GM18870 (cell line): ENCODE measurements at regions not wholly inside any gene's neighbourhood (a gene's known extent, or its start where the extent isn't known, plus 50 kb on each side); places are given as distances from the start of the nearest gene placed in this dataset.

ENCODE experiments used
- ATAC-seq: cut with Tn5 transposase; IDR thresholded peaks from one replicate; pipeline ENCODE4 v1.9.1; 2021; ENCODE audit warnings: moderate library complexity; ENCODE audit not compliant: unreplicated experiment

DNA sequence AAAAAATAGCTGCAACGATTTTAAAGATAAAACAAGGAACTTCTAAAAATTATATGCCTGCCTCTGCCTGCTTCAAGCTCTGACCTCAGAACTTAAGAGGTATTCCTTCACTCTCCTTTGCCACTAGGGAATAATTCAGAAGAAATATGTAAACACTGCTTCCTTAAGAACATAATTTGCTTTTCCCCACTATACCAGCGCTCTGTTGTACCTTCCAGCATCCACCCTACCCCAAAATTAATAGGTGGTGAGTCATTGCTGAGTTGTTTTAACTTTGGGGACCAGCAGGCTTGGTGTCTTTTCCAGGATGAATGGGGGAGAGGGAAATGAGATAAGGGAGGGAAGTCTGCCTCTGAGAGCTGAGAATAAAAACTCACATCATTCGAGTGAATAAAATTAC, 107.7 kb upstream of the ATXN1 start:
- ATAC-seq, result no peak

DNA sequence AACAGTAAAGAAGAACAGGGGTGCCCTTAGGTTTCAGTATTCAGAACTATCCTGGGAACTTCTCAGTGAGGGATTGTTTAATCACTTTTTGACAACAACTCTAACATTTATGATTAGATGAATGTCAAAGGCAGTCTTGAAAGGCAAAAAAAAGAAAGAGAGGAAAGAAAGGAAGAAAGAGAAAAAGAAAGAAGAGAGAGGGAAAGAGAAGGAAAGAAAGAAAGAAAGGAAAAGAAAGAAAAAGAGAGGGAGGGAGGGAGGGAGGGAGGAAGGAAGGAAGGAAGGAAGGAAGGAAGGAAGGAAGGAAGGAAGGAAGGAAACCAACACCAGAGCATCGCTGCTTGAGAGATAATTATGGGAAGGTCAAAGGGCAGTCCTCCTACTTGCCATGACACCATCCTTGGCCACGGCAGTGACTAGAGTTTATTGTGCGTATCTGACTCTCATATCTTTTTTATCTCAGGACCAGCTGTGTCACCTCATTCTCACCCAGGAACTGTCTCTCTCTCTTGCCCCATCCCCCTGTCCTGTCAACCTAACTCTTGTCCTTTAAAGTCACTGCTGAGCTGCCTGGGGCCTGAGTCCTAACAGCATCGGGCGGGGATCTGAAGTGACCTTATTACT, 96.8 kb upstream of the ATXN1 start:
- ATAC-seq, result no peak

DNA sequence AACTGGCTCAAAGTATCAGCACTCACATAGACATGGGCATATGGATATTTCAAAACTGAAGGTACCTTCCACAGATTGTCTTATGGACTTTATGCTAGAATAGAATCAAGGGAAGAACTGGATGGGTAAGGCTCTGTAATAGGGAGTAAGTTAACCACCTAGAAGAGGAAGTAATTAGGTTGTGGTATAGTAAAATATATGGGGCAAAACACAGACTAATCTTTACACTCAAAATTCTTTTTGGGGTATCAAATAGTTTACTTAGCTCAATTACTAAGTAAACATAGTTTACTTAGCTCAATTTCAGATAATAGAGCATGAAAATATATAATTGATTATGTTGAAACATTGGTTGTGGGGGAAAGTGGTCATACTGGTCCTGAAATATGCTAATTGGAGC, 94.2 kb upstream of the ATXN1 start:
- ATAC-seq, result peak; percentile 47

DNA sequence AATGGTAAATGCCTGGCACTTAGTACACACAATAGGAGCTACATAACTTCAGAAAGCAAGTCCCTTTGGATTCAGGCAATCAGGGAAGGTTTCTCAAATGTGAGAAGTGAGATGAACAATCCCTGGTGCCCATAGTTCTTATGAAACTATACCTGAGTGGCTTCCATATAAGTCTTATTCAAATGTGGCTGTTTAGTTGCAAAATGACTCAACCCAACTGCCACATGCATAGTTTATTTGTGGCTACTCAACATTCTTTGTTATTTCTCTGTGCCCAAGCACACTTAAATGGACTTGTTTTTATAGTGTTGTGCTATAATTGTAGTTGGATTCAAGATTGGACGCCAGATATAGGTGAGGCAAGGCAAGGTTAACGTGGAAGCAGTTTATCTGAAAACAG, 93.7 kb upstream of the ATXN1 start:
- peak; percentile 79 for ATAC-seq

DNA sequence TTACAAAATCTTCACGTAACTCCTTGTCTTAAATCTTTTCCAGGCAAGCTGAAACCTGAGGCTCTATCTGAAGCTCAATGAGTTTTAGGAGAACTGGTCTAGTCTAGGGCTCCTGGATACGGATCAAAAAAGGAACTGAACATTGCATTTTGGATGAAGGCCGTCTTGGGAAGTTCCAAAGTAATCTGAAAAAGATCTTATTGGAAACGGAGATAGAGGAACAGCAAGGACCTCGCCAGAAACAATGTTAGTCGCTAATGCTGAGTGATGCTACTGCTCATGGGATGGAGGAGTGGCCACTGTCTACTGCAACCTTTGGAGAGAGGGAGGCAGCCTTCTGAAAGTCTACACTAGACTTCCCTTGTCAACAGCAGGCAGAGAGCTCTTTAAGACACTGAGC, 91.4 kb upstream of the ATXN1 start:
- ATAC-seq, result no peak

DNA sequence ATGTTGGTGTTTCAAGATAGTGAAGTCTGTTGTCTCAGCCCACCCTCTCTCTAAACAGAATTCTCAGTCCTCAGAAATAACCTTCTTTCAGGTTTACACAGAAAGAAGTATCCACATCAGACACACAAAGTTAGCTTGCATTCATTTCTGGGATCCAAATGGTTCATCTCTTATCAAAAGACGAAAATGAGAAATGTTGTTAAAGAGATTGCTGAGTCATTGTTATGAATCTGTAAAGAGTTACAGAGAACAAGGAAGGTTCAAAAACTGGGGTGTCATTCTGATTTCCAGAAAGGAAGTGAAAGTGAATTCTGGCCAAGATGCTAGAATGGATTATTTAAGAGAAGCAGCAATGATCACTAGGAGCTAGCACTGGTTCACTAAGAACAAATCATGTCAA, 90.5 kb upstream of the ATXN1 start:
- ATAC-seq, result no peak

DNA sequence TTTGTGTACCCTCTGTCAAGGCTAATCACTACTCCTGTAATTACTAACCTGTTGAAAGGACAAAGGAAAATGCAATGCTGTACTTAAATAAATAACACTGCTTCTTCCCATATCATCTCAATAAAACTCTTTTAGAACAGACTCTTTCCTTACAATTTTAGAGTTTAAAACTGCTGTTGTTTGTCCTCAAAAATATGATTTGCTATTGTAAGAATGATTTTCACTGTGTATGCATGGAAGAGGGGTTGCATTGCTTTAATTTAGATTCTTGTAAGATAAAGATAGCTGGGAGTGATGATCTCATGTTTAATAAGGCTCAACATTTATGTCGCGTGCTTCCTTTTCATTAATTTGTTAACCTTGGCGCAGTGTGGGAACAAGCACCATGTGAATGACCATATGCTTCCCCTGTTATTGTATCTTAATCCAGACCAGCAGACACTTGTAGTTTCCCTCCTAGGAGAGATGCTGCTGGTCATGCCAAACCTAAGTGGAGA, 89.8 kb upstream of the ATXN1 start:
- ATAC-seq, result no peak

DNA sequence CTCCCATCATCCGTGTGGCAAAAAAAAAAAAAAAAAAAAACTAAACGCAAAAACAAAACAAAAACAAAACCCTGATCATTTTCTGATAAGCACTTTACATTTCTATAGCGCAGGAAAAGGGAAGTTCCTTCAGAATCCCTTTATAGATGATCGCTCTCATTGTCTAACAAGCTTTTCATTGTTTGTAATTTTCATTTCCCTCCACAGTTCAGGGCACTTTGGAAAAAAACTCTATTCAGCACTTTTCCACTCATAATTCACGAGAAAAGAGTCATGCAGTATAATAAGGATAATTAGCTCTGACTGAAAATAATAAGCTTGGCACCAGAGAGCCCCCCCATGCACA, 89.4 kb upstream of the ATXN1 start:
- ATAC-seq, result no peak

DNA sequence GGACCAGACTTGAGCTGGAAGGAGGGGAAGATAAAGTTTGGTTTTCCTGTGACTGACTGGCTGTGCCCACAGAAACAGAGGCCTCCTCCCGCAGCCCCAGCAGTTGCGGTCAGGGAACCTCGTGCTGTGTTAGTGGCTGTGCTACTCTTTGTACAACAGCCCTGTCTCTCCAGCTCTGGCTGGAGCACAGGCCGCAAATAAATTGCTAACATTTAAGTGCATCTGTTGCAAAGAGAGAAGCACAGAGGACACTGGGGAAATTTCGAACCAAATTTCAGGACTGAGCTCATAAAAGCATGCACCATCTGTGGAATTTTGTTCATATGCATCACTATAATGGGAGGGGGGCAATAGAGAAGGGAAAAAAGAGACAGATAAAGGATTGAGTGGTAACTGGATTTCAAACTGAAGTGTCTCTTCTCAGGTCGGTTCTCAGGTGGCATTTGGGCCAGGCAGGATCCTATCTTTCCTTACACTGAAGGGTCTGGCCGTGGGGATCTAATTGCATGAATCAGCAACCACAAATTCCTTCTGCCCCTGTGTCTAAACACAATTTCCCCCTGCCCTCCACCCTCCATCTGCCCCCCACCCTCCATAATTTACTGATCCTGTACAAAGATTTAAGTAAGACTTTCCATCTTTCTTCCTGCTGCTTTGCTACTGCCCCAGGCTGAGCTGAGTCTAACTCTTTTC, 88.9 kb upstream of the ATXN1 start:
- ATAC-seq, result no peak

DNA sequence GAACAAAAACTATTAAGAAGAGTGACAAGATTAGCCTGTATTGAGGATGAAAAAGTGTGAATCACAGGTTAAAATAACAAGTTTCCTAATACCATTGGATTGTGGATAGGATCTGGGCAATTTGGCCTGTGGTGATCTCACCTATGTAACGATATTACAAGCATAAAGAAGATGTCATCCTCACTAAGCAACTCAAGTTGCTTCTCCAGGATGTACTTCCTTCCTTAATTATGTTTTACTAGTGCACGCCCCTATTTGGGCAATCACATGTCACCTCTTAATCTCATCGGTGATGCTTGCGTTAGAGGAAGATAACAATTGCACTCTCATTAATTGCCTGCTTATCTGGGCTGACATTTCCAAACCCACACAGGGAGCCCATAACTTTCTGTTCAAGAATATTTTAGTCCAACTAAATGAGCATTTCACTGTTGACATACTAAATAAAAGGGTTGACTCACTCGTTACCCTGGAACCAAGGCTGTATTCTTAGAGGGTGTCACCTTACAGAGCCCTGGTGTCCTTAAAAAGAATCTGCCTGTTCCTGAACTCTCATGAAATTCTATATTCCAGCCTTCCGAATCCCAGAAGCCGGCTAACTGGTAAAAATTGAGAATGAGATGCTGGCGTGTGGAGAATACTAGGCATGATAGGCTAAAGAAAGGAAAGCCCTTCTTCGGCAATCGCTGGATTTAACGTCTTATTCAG, 88.2 kb upstream of the ATXN1 start:
- no peak for ATAC-seq

DNA sequence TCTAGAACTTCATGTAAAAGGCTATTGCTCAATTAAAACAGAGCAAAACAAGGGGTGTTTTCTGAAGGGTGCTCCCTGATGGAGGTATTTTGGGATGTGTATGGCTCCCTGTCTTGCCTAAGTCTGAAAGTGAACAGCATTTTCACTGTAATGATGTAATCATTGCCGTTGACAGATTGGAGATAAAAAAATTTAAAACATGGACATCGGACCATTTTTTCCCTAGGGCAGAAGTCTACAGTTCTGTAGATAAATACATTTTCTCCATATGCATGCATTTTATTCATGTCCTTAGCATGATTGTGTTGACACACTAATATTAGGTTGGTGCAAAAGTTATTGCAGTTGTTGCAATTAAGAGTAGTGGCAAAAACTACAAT, 85.1 kb upstream of the ATXN1 start:
- no peak for ATAC-seq

DNA sequence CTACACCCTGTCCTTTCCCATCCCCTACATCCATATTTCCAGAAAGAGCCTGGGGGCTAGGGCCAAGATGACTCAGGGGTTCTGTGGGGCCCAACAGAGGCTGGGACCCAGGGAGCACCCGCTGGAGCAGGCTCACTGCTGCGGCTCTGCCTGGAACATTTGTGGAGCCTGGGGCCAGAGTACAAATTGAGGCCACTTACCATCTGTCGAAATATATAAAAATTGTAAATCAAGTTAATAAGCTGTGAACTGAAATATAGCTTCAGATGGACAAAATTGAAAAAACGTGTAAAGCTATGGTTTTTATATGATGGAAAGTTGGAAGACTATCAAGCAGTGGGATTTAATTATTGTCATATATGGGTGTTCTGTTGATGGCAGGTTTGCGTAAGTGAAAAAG, 82.9 kb upstream of the ATXN1 start:
- ATAC-seq, result no peak

DNA sequence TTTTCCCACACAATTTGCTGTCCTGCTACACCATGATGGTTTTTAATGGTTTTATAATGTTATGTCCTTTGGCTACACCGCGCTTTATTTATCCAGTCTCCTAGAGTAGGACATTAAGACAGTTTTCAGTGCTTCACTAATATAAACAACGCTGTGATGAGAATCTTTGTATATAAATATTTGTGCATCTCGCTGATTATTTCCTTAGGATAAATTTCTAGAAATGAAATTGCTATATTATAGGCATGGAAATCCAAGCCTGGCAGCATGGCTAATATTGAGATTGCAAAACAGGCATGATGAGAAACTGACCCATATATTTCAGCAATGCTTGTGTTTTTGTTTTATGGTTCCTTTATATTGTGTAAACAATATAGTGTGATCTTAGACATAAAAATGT, 81.4 kb upstream of the ATXN1 start:
- ATAC-seq, result no peak

DNA sequence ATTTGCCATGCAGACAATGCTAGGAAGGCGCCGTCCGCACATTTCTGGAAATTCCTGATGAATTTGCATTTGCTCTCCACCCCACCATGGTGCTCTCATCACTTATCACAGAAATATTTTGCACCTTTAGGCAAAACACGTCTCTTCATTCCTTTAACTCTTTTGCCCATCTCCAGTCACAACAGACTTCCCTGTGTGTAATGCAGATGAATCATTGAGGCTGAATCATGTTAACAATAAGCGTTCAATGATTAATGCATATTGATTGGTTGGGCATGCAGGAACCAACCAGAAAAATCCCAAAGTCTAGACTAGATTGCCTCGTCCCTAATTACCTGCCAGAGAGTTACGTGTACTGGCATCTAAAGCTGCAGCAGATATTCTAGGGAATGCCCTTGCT, 80.0 kb upstream of the ATXN1 start:
- no peak for ATAC-seq

DNA sequence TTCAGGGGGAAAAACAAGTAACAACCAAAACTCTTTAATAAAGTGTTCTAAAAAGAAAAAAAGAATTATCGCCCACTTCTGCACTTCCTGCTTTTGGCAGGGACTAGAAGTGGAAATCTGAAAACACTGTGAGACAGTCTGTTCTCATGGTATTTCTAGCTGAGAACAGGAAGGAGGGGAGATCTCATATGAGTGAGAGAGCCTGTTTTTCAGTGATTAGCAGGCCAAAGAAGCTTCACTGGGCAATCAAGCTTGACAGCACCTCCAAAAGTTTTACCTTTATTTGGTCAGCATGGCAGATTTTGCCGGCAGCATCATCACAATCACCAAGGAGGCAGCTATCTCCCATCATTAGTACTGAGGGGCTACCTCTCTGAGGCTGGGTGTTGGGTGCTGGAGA, 79.5 kb upstream of the ATXN1 start:
- no peak for ATAC-seq

DNA sequence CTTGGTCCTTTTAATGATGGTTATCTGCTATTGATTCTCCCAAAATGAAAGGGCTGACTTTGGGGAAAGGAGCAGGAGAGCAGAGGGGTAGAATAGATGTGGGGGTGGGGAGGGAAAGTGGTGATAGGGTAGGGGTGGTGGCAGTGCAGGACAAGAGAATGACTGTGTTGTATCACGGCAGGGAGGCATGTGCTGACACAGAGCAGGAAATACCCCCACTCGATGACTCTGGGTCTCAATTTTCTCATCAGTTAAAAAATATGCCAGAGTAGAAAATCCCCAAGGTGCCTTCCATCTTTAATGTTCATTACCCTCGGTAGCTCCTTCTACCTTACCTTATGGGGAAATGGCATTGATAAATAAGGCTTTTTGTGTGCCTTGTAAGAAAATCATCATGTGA, 79.0 kb upstream of the ATXN1 start:
- no peak for ATAC-seq

DNA sequence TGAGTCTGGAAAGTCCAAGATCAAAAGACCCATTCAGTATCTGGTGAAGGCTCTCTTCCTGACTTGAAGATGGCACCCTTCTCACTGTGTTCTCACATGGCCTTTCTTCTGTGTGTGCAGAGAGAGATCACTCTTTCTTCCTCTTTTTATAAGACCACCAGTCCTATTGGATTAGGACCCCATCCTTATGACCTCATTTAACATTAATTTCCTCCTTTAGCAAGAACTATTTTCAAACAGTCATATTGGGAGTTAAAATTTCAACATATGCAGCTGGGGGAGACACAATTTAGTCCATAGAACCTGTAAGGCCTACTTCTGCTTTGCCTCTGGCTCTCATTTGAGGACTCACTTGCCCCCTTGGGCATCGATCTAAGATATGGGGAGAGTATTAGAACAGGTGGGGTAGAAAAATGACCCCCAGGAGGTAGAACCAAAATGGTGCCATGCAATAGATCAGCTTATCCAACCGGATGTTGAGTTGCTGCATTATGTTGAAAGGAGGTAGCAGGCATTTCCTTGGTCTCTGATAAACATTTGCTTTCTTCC, 78.4 kb upstream of the ATXN1 start:
- ATAC-seq, result no peak

DNA sequence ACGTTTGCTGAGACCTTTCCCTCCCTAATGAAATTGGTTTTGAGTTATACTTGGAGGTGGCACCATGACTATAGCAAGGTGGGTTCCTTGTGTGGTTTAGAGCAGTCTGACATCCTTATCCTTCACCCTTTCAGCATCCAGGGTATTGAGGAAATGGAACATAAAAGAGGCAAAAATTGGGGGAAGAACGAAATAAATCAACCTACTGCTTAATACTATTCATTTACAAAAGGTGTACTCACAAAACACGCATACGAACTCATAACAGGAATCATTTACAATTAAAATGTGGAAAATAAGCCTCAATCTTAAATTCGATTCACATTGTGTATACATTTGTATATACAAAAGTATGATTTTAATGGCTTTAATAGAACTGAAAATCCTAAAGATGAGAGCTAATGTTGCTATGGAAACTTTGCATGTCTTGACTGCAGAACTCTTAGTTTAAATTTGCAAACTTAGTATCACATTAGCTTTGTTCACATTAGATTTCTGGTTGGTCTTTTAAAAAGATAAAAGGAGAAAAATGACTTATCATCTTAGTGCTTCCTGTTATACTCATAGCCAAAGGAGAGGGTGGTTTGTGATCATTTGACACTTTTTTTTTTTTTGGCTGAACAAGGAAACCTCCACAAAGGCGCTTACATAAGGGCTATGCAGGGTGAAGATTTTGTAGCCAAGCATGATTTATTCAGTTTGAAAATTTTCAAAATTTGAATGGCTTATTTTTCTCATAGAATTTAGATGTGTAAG, 76.1 kb upstream of the ATXN1 start:
- no peak for ATAC-seq

DNA sequence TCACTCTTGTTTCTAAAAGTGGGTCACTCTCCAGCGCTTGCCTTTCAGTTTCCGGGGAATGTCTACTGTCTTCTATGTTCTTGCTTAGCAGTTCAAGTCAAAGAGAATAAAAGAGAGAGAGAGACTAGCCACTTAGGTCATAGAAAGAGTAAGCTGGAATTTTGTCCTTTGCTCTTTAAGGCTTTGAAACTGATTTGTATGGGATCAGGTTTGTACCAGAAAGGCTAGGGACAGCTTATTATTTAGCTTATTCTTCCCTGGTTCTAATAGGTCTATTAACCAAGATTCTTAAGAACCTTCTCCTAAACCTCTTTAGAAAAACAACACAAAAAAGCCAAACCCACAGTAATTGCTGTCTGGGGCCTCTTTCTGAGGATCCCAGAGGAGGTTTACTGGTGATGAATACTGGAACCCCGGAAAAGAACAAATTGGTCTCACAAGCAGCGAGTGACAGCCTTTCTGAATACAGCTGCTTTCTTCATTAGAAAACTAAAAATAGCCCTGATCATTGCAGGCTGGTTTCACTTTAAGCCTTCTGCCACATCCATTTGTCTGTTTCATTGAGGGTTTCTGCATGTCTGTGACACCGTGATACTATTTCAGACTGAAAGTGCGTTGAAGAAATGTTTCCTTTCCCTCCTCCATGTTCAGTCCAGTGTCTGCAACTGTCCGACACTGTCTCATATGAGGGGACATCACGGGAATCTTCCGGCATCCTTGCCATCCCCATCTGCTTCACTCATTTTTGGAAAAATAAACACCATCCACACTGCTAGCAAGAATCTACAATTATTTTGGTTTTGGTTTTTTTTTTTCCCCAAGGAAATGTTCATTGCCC, 75.1 kb upstream of the ATXN1 start:
- peak; percentile 91 for ATAC-seq

DNA sequence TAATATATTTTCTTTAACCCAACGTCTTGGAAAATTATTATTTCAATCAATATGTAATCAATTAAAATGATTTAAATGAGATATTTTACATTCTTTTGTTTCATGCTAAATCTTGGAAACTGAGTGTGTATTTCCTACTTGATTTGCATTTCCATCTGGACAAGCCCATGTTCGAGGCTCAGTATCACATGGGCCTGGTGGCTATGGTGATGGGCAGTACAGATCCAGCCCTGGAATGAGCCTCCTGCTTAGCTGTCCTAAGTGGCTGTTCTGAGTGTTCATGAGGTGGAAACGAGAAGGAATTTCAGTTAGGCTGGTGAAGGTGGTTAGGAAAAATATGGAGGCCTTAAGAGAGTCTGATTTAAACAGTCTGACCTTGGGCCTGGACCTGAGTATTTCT, 73.0 kb upstream of the ATXN1 start:
- ATAC-seq, result no peak

DNA sequence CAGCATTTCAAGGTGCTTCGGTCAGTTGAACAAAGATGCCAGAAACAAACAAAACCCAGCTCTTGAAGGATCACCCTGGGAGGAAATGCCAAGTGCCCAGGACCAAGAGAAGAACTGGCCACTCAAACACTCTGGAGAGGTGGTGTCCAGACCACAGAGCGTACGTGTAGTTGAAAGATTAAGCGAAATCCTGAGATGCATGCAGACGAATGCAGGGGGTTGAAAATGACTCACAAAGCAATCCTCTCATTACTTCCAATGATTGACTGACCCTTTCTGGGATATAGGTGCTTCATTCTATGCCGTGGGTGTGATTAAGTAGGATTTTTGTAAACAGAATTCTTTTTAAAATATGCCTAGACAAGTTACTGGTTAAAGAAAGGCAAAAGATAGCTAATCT, 71.5 kb upstream of the ATXN1 start:
- no peak for ATAC-seq
